ENCODE measurements at regions not wholly inside any gene's neighbourhood (a gene's known extent, or its start where the extent isn't known, plus 50 kb on each side); places are given as distances from the start of the nearest gene placed in this dataset.

- Mint-ChIP-seq H3K4me3 (ENCODE audit: unreplicated experiment) (no peak overlapping the region), H3K27ac (ENCODE audit: low read depth, unreplicated experiment) (no peak overlapping the region), H3K9me3 (ENCODE audit: unreplicated experiment) (no peaks in the 10 kb centered on the region), H3K36me3 (ENCODE audit: insufficient read depth, unreplicated experiment) (no peaks in the 10 kb centered on the region), H3K27me3 (ENCODE audit: insufficient read depth, unreplicated experiment) (no peaks in the 10 kb centered on the region), H3K4me1 (ENCODE audit: insufficient read depth, unreplicated experiment) (no peaks in the 10 kb centered on the region)
- intact Hi-C loops (cut with micrococcal nuclease): no loop called here
- no peak for DNase-seq (ENCODE audit: unreplicated experiment)
- TF ChIP-seq, protein P1, sequence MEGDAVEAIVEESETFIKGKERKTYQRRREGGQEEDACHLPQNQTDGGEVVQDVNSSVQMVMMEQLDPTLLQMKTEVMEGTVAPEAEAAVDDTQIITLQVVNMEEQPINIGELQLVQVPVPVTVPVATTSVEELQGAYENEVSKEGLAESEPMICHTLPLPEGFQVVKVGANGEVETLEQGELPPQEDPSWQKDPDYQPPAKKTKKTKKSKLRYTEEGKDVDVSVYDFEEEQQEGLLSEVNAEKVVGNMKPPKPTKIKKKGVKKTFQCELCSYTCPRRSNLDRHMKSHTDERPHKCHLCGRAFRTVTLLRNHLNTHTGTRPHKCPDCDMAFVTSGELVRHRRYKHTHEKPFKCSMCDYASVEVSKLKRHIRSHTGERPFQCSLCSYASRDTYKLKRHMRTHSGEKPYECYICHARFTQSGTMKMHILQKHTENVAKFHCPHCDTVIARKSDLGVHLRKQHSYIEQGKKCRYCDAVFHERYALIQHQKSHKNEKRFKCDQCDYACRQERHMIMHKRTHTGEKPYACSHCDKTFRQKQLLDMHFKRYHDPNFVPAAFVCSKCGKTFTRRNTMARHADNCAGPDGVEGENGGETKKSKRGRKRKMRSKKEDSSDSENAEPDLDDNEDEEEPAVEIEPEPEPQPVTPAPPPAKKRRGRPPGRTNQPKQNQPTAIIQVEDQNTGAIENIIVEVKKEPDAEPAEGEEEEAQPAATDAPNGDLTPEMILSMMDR (IDR thresholded peaks at IDR 0.05; ENCODE audit: unreplicated experiment): no peak
- ChIA-PET CTCF (interaction anchor here (0.6 kb wide), 1 partner anchor 63 kb away, joined by 3 read pairs; no protein-coding TSS in a partner anchor), POLR2A (no interaction called here)
- BruUV-seq (replicated peaks): no TSS peak
These were observed 124.4 kb downstream of the TMA16 start for GRCh38 chr4:163618845-163619244.

- no peak overlapping the region for H3K27ac Mint-ChIP-seq (ENCODE audit: low read depth, unreplicated experiment)
- DNase-seq (ENCODE audit: unreplicated experiment): no peak
- CTCF ChIA-PET: no interaction called here
- H3K27me3 Mint-ChIP-seq (ENCODE audit: insufficient read depth, unreplicated experiment): no peaks in the 10 kb centered on the region
- intact Hi-C loops (cut with micrococcal nuclease): no loop called here
- TF ChIP-seq, protein P1 (IDR thresholded peaks at IDR 0.05; ENCODE audit: unreplicated experiment): no peak
- H3K4me3 Mint-ChIP-seq (ENCODE audit: unreplicated experiment): no peak overlapping the region
- POLR2A ChIA-PET: interaction anchor here (0.6 kb wide), 1 partner anchor 15 kb away, joined by 3 read pairs; no protein-coding TSS in a partner anchor
- no peaks in the 10 kb centered on the region for H3K36me3 Mint-ChIP-seq (ENCODE audit: insufficient read depth, unreplicated experiment)
- H3K4me1 Mint-ChIP-seq (ENCODE audit: insufficient read depth, unreplicated experiment): no peaks in the 10 kb centered on the region
- BruUV-seq (replicated peaks): no TSS peak
- H3K9me3 Mint-ChIP-seq (ENCODE audit: unreplicated experiment): no peaks in the 10 kb centered on the region
These were observed 126.2 kb downstream of the TMA16 start for GRCh38 chr4:163620738-163621137.

- CTCF ChIA-PET: no interaction called here
- Mint-ChIP-seq H3K4me3 (ENCODE audit: unreplicated experiment) (no peak overlapping the region), H3K27me3 (ENCODE audit: insufficient read depth, unreplicated experiment) (no peaks in the 10 kb centered on the region), H3K36me3 (ENCODE audit: insufficient read depth, unreplicated experiment) (no peaks in the 10 kb centered on the region), H3K9me3 (ENCODE audit: unreplicated experiment) (no peaks in the 10 kb centered on the region), H3K4me1 (ENCODE audit: insufficient read depth, unreplicated experiment) (no peaks in the 10 kb centered on the region), H3K27ac (ENCODE audit: low read depth, unreplicated experiment) (no peak overlapping the region)
- DNase-seq (ENCODE audit: unreplicated experiment): no peak
- POLR2A ChIA-PET: interaction anchor here (0.6 kb wide), 1 partner anchor 1022 kb away, joined by 3 read pairs; no protein-coding TSS in a partner anchor
- intact Hi-C loops (cut with micrococcal nuclease): no loop called here
- TF ChIP-seq, protein P1 (IDR thresholded peaks at IDR 0.05; ENCODE audit: unreplicated experiment): no peak
- BruUV-seq (replicated peaks): no TSS peak
These were observed 127.3 kb downstream of the TMA16 start for GRCh38 chr4:163621821-163622220.

DNA sequence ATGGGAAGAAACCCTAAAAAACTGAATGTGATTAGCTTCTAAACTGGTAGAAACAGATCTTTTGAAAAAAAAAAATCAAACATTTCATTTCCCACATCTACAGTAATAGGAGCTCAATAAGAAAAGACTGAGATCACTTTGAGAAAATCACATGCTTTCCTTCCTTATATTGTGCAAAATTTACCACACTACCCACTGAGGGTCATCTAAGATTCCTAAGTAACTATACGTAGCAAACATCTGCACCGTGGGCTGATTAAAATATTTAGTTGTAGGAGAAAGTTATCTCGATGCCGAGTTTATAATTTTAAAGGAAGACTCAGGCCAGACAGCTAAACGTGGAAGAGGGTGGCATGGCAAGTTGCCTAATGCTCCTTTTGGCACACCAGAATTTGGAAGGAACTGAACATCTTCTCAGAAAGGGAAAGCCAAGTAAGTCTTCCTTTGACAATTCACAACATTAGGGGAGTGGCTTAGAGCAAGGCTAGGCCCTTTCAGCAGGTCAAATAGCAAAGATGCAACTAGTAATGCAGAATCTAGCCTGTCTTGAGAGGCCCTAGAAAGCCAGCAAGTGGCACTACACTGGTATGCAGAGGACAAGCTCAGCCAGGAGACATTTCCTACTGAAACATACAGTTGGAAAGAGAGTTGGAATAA is 128.0 kb downstream of the TMA16 start:
- Mint-ChIP-seq H3K27ac (ENCODE audit: low read depth, unreplicated experiment) (no peak overlapping the region), H3K36me3 (ENCODE audit: insufficient read depth, unreplicated experiment) (no peaks in the 10 kb centered on the region), H3K9me3 (ENCODE audit: unreplicated experiment) (no peaks in the 10 kb centered on the region), H3K27me3 (ENCODE audit: insufficient read depth, unreplicated experiment) (no peaks in the 10 kb centered on the region), H3K4me1 (ENCODE audit: insufficient read depth, unreplicated experiment) (no peaks in the 10 kb centered on the region), H3K4me3 (ENCODE audit: unreplicated experiment) (no peak overlapping the region)
- DNase-seq (ENCODE audit: unreplicated experiment): no peak
- intact Hi-C loops (cut with micrococcal nuclease): no loop called here
- no TSS peak for BruUV-seq (replicated peaks)
- TF ChIP-seq, protein P1 (IDR thresholded peaks at IDR 0.05; ENCODE audit: unreplicated experiment): no peak
- ChIA-PET CTCF (interaction anchor here (1.1 kb wide), 1 partner anchor 1109 kb away, joined by 3 read pairs; no protein-coding TSS in a partner anchor), POLR2A (no interaction called here)

All from MCF 10A (cell line).